GM23338 (cell line): ENCODE measurements at regions not wholly inside any gene's neighbourhood (a gene's known extent, or its start where the extent isn't known, plus 50 kb on each side); places are given as distances from the start of the nearest gene placed in this dataset.

Experiments
- ATAC-seq: fragments of 200-7000 bp; cut with Tn5 transposase; 3 replicates; pipeline ENCODE4 v1.9.1; 2020
- DNase-seq: peaks from one replicate; pipeline ENCODE4 v3.0.0-alpha.2; 2015; ENCODE audit warnings: low spot score
- H2AFZ ChIP-seq: fragments of 200-600 bp; sonication (generic); 2 replicates; pipeline ENCODE4 v1.8.0; 2016; ENCODE audit warnings: antibody characterized with exemption, mild to moderate bottlenecking, moderate library complexity
- H3F3A ChIP-seq: fragments of 200-600 bp; sonication (generic); replicated peaks from 2 replicates; pipeline ENCODE4 v1.8.0; 2017; ENCODE audit warnings: antibody characterized with exemption, mixed run types, low read depth
- H3K27ac ChIP-seq: fragments of 200-600 bp; sonication (generic); 2 replicates; pipeline ENCODE4 v1.6.1; 2016; ENCODE audit warnings: low read depth
- H3K27me3 ChIP-seq: fragments of 200-600 bp; sonication (generic); 2 replicates; pipeline ENCODE4 v1.8.0; 2016; ENCODE audit warnings: mild to moderate bottlenecking, mixed run types, moderate library complexity; ENCODE audit not compliant: insufficient read depth
- H3K36me3 ChIP-seq: fragments of 200-600 bp; sonication (generic); 2 replicates; pipeline ENCODE4 v1.8.0; 2016; ENCODE audit warnings: mild to moderate bottlenecking; ENCODE audit not compliant: insufficient read depth
- H3K4me1 ChIP-seq: fragments of 200-600 bp; sonication (generic); 2 replicates; pipeline ENCODE4 v1.8.0; 2016; ENCODE audit warnings: mild to moderate bottlenecking, moderate library complexity; ENCODE audit not compliant: insufficient read depth
- H3K4me2 ChIP-seq: fragments of 200-600 bp; sonication (generic); 2 replicates; pipeline ENCODE4 v1.7.1; 2017; ENCODE audit warnings: mixed run types
- H3K4me3 ChIP-seq: fragments of 200-600 bp; sonication (generic); 2 replicates; pipeline ENCODE4 v1.6.1; 2016; ENCODE audit warnings: mixed run types
- H3K79me2 ChIP-seq: fragments of 200-600 bp; sonication (generic); replicated peaks from 2 replicates; pipeline ENCODE4 v1.8.0; 2017; ENCODE audit warnings: mild to moderate bottlenecking; ENCODE audit not compliant: insufficient read depth
- H3K9me2 ChIP-seq: fragments of 200-600 bp; sonication (generic); 2 replicates; pipeline ENCODE4 v1.8.0; 2017; ENCODE audit not compliant: insufficient read depth
- H4K20me1 ChIP-seq: fragments of 200-600 bp; sonication (generic); replicated peaks from 2 replicates; pipeline ENCODE4 v1.8.0; 2017; ENCODE audit warnings: mild to moderate bottlenecking; ENCODE audit not compliant: insufficient read depth
- H3K27ac Mint-ChIP-seq: 2 replicates; pipeline ENCODE4 v1.8.0; 2020; ENCODE audit warnings: inconsistent platforms, mild to moderate bottlenecking, moderate library complexity, mixed read lengths
- H3K27me3 Mint-ChIP-seq: 3 replicates; pipeline ENCODE4 v1.8.0; 2022; ENCODE audit warnings: low read depth, mild to moderate bottlenecking, moderate library complexity, mixed read lengths, inconsistent platforms; ENCODE audit not compliant: insufficient read depth, poor library complexity
- H3K36me3 Mint-ChIP-seq: 3 replicates; pipeline ENCODE4 v1.8.0; 2021; ENCODE audit warnings: low read depth, mild to moderate bottlenecking, inconsistent platforms, moderate library complexity, mixed read lengths
- H3K4me1 Mint-ChIP-seq: 3 replicates; pipeline ENCODE4 v1.8.0; 2020; ENCODE audit warnings: mild to moderate bottlenecking, inconsistent platforms, mixed read lengths
- H3K4me3 Mint-ChIP-seq: 3 replicates; pipeline ENCODE4 v1.8.0; 2021; ENCODE audit warnings: moderate library complexity, mild to moderate bottlenecking, inconsistent platforms, mixed read lengths
- H3K9me3 Mint-ChIP-seq: 3 replicates; pipeline ENCODE4 v1.8.0; 2020; ENCODE audit warnings: moderate library complexity, mild to moderate bottlenecking, inconsistent platforms, mixed read lengths
- CREB1 ChIP-seq: fragments of 250-450 bp; sonication (Bioruptor Pico); IDR thresholded peaks from 2 replicates; pipeline ENCODE4 v1.5.0; 2020; ENCODE audit warnings: low read depth, mild to moderate bottlenecking, moderate library complexity
- CTCF ChIP-seq, 2 experiments: fragments of 200-600 bp in 1 of 2; sonication (generic) in 1 of 2; conservative IDR thresholded peaks; 2 replicates each; pipeline versions ENCODE4 v1.5.1 to v1.6.1; 2016 to 2017; ENCODE audit warnings: antibody characterized with exemption in 2 of 2, low read depth in 2 of 2, mild to moderate bottlenecking in 2 of 2, moderate library complexity in 1 of 2
- ETS1 ChIP-seq: IDR thresholded peaks from 2 replicates; pipeline ENCODE4 v1.6.1; 2016; ENCODE audit warnings: antibody characterized with exemption
- EZH2 ChIP-seq: fragments of 200-600 bp; sonication (generic); IDR thresholded peaks from one replicate; pipeline ENCODE4 v1.8.0; 2017; ENCODE audit warnings: antibody characterized with exemption, mild to moderate bottlenecking, low read depth; ENCODE audit not compliant: unreplicated experiment
- EZH2phosphoT487 ChIP-seq: fragments of 200-600 bp; sonication (generic); IDR thresholded peaks from one replicate; pipeline ENCODE4 v1.8.1; 2018; ENCODE audit warnings: antibody characterized with exemption; ENCODE audit not compliant: unreplicated experiment
- JUNB ChIP-seq: IDR thresholded peaks from one replicate; pipeline ENCODE4 v1.6.1; 2016; ENCODE audit warnings: antibody characterized with exemption; ENCODE audit not compliant: unreplicated experiment
- NANOG ChIP-seq: IDR thresholded peaks from 2 replicates; pipeline ENCODE4 v1.6.1; 2016; ENCODE audit warnings: antibody characterized with exemption, borderline replicate concordance
- POLR2AphosphoS5 ChIP-seq: IDR thresholded peaks from 2 replicates; pipeline ENCODE4 v1.6.1; 2016; ENCODE audit warnings: antibody characterized with exemption, low read depth
- REST ChIP-seq: IDR thresholded peaks from one replicate; pipeline ENCODE4 v1.6.1; 2018; ENCODE audit warnings: antibody characterized with exemption; ENCODE audit not compliant: unreplicated experiment
- STAT1 ChIP-seq: IDR thresholded peaks from one replicate; pipeline ENCODE4 v1.6.1; 2016; ENCODE audit warnings: antibody characterized with exemption; ENCODE audit not compliant: unreplicated experiment
- ZNF114 ChIP-seq: fragments of 250-450 bp; sonication (Bioruptor Pico); IDR thresholded peaks from 2 replicates; pipeline ENCODE4 v1.5.0; 2020; ENCODE audit warnings: mild to moderate bottlenecking, moderate library complexity
- ZNF331 ChIP-seq: fragments of 250-450 bp; sonication (Bioruptor Pico); IDR thresholded peaks from 2 replicates; pipeline ENCODE4 v1.5.0; 2020; ENCODE audit warnings: low read depth, mild to moderate bottlenecking, moderate library complexity
- ZNF462 ChIP-seq: fragments of 250-450 bp; sonication (Bioruptor Pico); IDR thresholded peaks from 2 replicates; pipeline ENCODE4 v1.5.0; 2020; ENCODE audit warnings: mild to moderate bottlenecking, moderate library complexity

- H3F3A ChIP-seq: no peaks in the 10 kb centered on the region
- H3K27ac Mint-ChIP-seq: no peak overlapping the region
- H3K27me3 ChIP-seq: no peaks in the 10 kb centered on the region
- H3K9me3 Mint-ChIP-seq: no peaks in the 10 kb centered on the region; the same call in 1 of the 3 replicates
- no peaks in the 10 kb centered on the region for H3K36me3 ChIP-seq
- no peaks in the 10 kb centered on the region; the same call in 2 of the 3 replicates for H3K4me1 Mint-ChIP-seq
- no peaks in the 10 kb centered on the region for H3K4me1 ChIP-seq
- H4K20me1 ChIP-seq: no peaks in the 10 kb centered on the region
- no peak overlapping the region for H3K4me2 ChIP-seq
- no peak overlapping the region for H3K27ac ChIP-seq
- ATAC-seq (no peak), DNase-seq (no peak)
- peaks cover 5% of the 10 kb centered on the region for H3K27me3 Mint-ChIP-seq
- no peaks in the 10 kb centered on the region; the same call in 2 of the 3 replicates for H3K36me3 Mint-ChIP-seq
- no peaks in the 10 kb centered on the region for H3K79me2 ChIP-seq
- no peak overlapping the region for H3K4me3 ChIP-seq
- no peak overlapping the region for H2AFZ ChIP-seq
- TF ChIP-seq ZNF114 (CRISPR knock-in tag) (no peak), EZH2phosphoT487 (no peak), ZNF331 (no peak), CREB1 (CRISPR knock-in tag) (no peak), STAT1 (no peak), ETS1 (no peak), REST (no peak), POLR2AphosphoS5 (no peak), ZNF462 (CRISPR knock-in tag) (no peak), NANOG (no peak), EZH2 (no peak), JUNB (no peak), CTCF (conservative IDR thresholded peaks at IDR 0.05; ENCODE audit: low read depth in 2 of 2) (no peak)
- H3K4me3 Mint-ChIP-seq: no peak overlapping the region
- H3K9me2 ChIP-seq: no peaks in the 10 kb centered on the region
These were observed 100.6 kb upstream of the DUSP22 start for GRCh38 chr6:191487-192312.
